ENCODE measurements at regions not wholly inside any gene's neighbourhood (a gene's known extent, or its start where the extent isn't known, plus 50 kb on each side); places are given as distances from the start of the nearest gene placed in this dataset.

DNA sequence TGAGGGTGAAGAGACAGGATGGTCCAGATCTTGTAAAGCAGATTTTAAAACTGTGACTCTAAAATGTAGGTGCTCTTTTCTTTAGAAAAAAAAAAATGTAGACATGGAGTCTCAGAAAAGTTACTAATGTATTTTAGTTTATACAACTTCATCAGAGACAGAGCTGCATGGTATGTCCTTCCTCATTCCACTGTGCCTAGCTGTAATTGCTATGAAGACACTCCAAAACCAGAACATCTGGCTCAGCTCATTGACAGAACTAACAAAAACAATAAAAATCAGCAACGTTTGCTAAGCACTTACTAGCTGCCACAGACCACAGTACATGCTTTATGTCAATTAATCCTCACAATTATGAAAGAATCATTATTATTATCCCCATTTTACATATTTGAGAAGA, 160.7 kb downstream of the BARX2 start (continued):
- TF ChIP-seq SPI1 (IDR thresholded peaks at IDR 0.05; ENCODE audit: borderline replicate concordance, insufficient read depth, low read depth, low read length), result no peak
- TF ChIP-seq TBL1XR1 (IDR thresholded peaks at IDR 0.05; ENCODE audit: low read depth, low read length), result no peak

DNA sequence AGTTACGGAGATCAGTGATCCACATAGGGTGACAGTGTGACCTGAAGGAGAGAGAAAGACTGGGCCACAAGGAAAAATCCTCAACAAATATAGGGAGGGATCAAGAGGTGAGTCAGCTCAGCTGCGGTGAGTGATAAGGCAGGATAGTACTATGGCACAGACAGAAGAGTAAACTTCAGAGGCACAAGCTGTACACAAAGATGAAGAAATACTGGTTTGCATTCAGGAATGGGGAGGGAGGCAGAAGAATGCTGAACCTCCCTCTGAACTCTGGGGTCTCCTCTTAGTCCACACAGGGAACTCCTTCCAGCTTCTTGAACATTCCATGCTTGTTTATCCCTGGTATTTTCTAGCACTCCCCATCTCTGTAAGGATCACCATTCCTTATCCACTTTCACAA, 162.7 kb downstream of the BARX2 start:
- Histone ChIP-seq H3K79me2 (ENCODE audit: control insufficient read depth, insufficient read depth, low read length) (no peaks in the 10 kb centered on the region), H3K4me1 (ENCODE audit: control insufficient read depth, insufficient read depth, low read length) (no peaks in the 10 kb centered on the region), H3K27me3 (replicated peaks in 1 of 2; ENCODE audit: control insufficient read depth in 2 of 2, insufficient read depth in 2 of 2, low read length in 1 of 2) (no peaks in the 10 kb centered on the region; a peak in 1 of 4 replicates), H3K4me3 (no peak overlapping the region), H3K27ac (ENCODE audit: control insufficient read depth, insufficient read depth) (no peak overlapping the region), H3K4me2 (ENCODE audit: control insufficient read depth, insufficient read depth) (no peak overlapping the region), H2AFZ (ENCODE audit: control insufficient read depth, low read depth, low read length) (no peak overlapping the region), H3K9ac (ENCODE audit: control insufficient read depth, insufficient read depth, low read length) (no peak overlapping the region), H3K36me3 (ENCODE audit: control insufficient read depth in 2 of 2, insufficient read depth in 2 of 2, low read length in 1 of 2) (no peaks in the 10 kb centered on the region), H3K9me3 (replicated peaks; ENCODE audit: control insufficient read depth, insufficient read depth, low read length) (no peaks in the 10 kb centered on the region; the same call in 2 of the 3 replicates), H4K20me1 (ENCODE audit: control insufficient read depth, insufficient read depth) (no peaks in the 10 kb centered on the region)
- ChIA-PET POLR2A (no interaction called here), RAD21 (ENCODE audit: unreplicated experiment) (no interaction called here), SMC1A (ENCODE audit: uncharacterized antibody, unreplicated experiment) (no interaction called here), CTCF (no interaction called here)
- ATAC-seq, result no peak
- BruUV-seq (replicated peaks), result no TSS peak
- TF ChIP-seq SIX5 (IDR thresholded peaks at IDR 0.05; ENCODE audit: low read depth, low read length, severe bottlenecking), result no peak
- TF ChIP-seq, protein P1, sequence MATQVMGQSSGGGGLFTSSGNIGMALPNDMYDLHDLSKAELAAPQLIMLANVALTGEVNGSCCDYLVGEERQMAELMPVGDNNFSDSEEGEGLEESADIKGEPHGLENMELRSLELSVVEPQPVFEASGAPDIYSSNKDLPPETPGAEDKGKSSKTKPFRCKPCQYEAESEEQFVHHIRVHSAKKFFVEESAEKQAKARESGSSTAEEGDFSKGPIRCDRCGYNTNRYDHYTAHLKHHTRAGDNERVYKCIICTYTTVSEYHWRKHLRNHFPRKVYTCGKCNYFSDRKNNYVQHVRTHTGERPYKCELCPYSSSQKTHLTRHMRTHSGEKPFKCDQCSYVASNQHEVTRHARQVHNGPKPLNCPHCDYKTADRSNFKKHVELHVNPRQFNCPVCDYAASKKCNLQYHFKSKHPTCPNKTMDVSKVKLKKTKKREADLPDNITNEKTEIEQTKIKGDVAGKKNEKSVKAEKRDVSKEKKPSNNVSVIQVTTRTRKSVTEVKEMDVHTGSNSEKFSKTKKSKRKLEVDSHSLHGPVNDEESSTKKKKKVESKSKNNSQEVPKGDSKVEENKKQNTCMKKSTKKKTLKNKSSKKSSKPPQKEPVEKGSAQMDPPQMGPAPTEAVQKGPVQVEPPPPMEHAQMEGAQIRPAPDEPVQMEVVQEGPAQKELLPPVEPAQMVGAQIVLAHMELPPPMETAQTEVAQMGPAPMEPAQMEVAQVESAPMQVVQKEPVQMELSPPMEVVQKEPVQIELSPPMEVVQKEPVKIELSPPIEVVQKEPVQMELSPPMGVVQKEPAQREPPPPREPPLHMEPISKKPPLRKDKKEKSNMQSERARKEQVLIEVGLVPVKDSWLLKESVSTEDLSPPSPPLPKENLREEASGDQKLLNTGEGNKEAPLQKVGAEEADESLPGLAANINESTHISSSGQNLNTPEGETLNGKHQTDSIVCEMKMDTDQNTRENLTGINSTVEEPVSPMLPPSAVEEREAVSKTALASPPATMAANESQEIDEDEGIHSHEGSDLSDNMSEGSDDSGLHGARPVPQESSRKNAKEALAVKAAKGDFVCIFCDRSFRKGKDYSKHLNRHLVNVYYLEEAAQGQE (IDR thresholded peaks at IDR 0.05; ENCODE audit: low read depth, low read length), result no peak
- no peak for TF ChIP-seq MTA2 (IDR thresholded peaks at IDR 0.05; ENCODE audit: low read depth)
- no peak for TF ChIP-seq ZNF207 (IDR thresholded peaks at IDR 0.05; ENCODE audit: borderline replicate concordance)
- no peak for TF ChIP-seq NFIC (IDR thresholded peaks at IDR 0.05; ENCODE audit: low read depth, low read length)
- TF ChIP-seq TCF7 (IDR thresholded peaks at IDR 0.05; ENCODE audit: borderline replicate concordance), result no peak
- no peak for TF ChIP-seq NR2C1 (IDR thresholded peaks at IDR 0.05)
- no peak for TF ChIP-seq ZZZ3 (IDR thresholded peaks at IDR 0.05; ENCODE audit: control insufficient read depth, insufficient read length, low read depth)
- no peak for TF ChIP-seq CREM (IDR thresholded peaks at IDR 0.05; ENCODE audit: low read depth)
- no peak for TF ChIP-seq NRF1 (conservative IDR thresholded peaks at IDR 0.05; ENCODE audit: low read depth, low read length)
- TF ChIP-seq, protein P2, sequence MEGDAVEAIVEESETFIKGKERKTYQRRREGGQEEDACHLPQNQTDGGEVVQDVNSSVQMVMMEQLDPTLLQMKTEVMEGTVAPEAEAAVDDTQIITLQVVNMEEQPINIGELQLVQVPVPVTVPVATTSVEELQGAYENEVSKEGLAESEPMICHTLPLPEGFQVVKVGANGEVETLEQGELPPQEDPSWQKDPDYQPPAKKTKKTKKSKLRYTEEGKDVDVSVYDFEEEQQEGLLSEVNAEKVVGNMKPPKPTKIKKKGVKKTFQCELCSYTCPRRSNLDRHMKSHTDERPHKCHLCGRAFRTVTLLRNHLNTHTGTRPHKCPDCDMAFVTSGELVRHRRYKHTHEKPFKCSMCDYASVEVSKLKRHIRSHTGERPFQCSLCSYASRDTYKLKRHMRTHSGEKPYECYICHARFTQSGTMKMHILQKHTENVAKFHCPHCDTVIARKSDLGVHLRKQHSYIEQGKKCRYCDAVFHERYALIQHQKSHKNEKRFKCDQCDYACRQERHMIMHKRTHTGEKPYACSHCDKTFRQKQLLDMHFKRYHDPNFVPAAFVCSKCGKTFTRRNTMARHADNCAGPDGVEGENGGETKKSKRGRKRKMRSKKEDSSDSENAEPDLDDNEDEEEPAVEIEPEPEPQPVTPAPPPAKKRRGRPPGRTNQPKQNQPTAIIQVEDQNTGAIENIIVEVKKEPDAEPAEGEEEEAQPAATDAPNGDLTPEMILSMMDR (IDR thresholded peaks at IDR 0.05 in 2 of 3, conservative IDR thresholded peaks at IDR 0.05 in 1 of 3; ENCODE audit: control insufficient read depth in 2 of 3, extremely low read depth in 1 of 3, insufficient read depth in 1 of 3, low read depth in 3 of 3, low read length in 3 of 3), result no peak
- FAIRE-seq, result no peak
- 50% methylated on average over 2 of the region's 2 CpGs for WGBS (ENCODE audit: insufficient coverage, insufficient replicate concordance, low lambda C conversion rate, missing lambda C conversion rate)
- in situ Hi-C loops (cut with MboI), result no loop called here
- intact Hi-C loops (cut with micrococcal nuclease; ENCODE audit: unreplicated experiment), result no loop called here
- DNase-seq (ENCODE audit: low read depth, low spot score), result no peak
